Heart left ventricle (tissue), 13 donors: ENCODE measurements at regions not wholly inside any gene's neighbourhood (a gene's known extent, or its start where the extent isn't known, plus 50 kb on each side); places are given as distances from the start of the nearest gene placed in this dataset.

Source experiments
- CTCF ChIP-seq, 12 donors: fragments of 200-600 bp; sonication (generic) in 4 of 12; IDR thresholded peaks; one replicate each; pipeline versions ENCODE4 v1.5.0 to v1.8.0; 2018 to 2022; ENCODE audit warnings: antibody characterized with exemption in 12 of 12, mild to moderate bottlenecking in 5 of 12
- POLR2A ChIP-seq, 2 donors: fragments of 450-650 bp; IDR thresholded peaks; one replicate each; pipeline ENCODE4 v1.6.1; 2017; ENCODE audit warnings: antibody characterized with exemption in 2 of 2, mild to moderate bottlenecking in 2 of 2, moderate library complexity in 2 of 2
- donor health status: ischemic (EF 13 %, LVEDD 7.1; RV severe dilation, severe dysfunction).
- donor health status: DM: no; HTN: yes; CAD: no.
- donor health status: DM: no; HTN: no; CAD: no.
- donor health status: ischemic (EF 25% LVEDD 6.9; RV normal size, moderate dysfunction).
- donor health status: ischemic (EF 25% LVEDD 5.7; RV mildly dilated, moderate dysfunction).
- donor health status: ischemic (EF 35%, LVEDD 5.7; RV mildly dilated, moderate dysfunction).
- donor health status: nonischemic (EF 11% LVEDD 7.7; RV severe dilation, severe dysfunction).
- donor health status: DM: yes; HTN: yes; CAD: no.
- donor health status: PGD.
- donor health status: ischemic (EF 29% LVEDD 5.4; RV normal size, mild dysfunction).
- donor health status: nonischemic (EF 23%, LVEDD 6.1; RV moderate dilation, normal function).

GRCh38 chr11:27210531-27210930 is 152.5 kb downstream of the CCDC34 start:
- no peak for TF ChIP-seq CTCF (IDR thresholded peaks at IDR 0.05)
- no peak for TF ChIP-seq POLR2A (IDR thresholded peaks at IDR 0.05)
